NB4 (cell line): ENCODE measurements at regions not wholly inside any gene's neighbourhood (a gene's known extent, or its start where the extent isn't known, plus 50 kb on each side); places are given as distances from the start of the nearest gene placed in this dataset.

Experiments used
- CTCF ChIP-seq: IDR thresholded peaks from one replicate; pipeline ENCODE4 v1.5.1; 2012; ENCODE audit warnings: low read depth, low read length
- MAX ChIP-seq: IDR thresholded peaks from 2 replicates; pipeline ENCODE4 v1.6.1; 2011; ENCODE audit warnings: low read depth, low read length
- POLR2A ChIP-seq: IDR thresholded peaks from 2 replicates; pipeline ENCODE4 v1.6.1; 2011; ENCODE audit warnings: mild to moderate bottlenecking; ENCODE audit not compliant: insufficient read length; ENCODE audit errors: extremely low read depth

GRCh38 chr5:68086857-68087256, 128.7 kb upstream of the PIK3R1 start:
- no peak for TF ChIP-seq CTCF
- TF ChIP-seq POLR2A = no peak
- TF ChIP-seq MAX = no peak
